Vagina (tissue), 2 donors: ENCODE measurements at regions not wholly inside any gene's neighbourhood (a gene's known extent, or its start where the extent isn't known, plus 50 kb on each side); places are given as distances from the start of the nearest gene placed in this dataset.
A peak's percentile ranks its signal among the peaks of the same experiment; 100 is the strongest.

ENCODE experiments used
- DNase-seq, 2 donors: peaks; one replicate each; pipeline ENCODE4 v3.0.0-alpha.2; 2017; ENCODE audit errors: extremely low spot score in 2 of 2
- H3K27ac ChIP-seq: fragments of 200-600 bp; sonication (generic); one replicate; pipeline ENCODE4 v1.5.1; 2019
- H3K27me3 ChIP-seq: fragments of 200-600 bp; sonication (generic); one replicate; pipeline ENCODE4 v1.5.1; 2019
- H3K36me3 ChIP-seq, 2 donors: fragments of 200-600 bp; sonication (generic); one replicate each; pipeline ENCODE4 v1.5.1; 2017 to 2019
- H3K4me1 ChIP-seq: fragments of 200-600 bp; sonication (generic); one replicate; pipeline ENCODE4 v1.5.1; 2019
- H3K4me3 ChIP-seq, 2 donors: fragments of 200-600 bp; sonication (generic); 1 replicate in 1 of 2; 2 replicates in 1 of 2; pipeline ENCODE4 v1.5.1; 2016 to 2019
- H3K9me3 ChIP-seq: fragments of 200-600 bp; sonication (generic); one replicate; pipeline ENCODE4 v1.5.1; 2019
- CTCF ChIP-seq, 3 experiments: fragments of 450-650 bp in 2 of 3; fragments of 200-600 bp in 1 of 3; sonication (generic) in 1 of 3; IDR thresholded peaks; one replicate each; pipeline ENCODE4 v1.5.1; 2017 to 2019; ENCODE audit warnings: antibody characterized with exemption in 3 of 3, mild to moderate bottlenecking in 2 of 3, moderate library complexity in 2 of 3
- POLR2A ChIP-seq, 2 donors: fragments of 450-650 bp; IDR thresholded peaks; one replicate each; pipeline ENCODE4 v1.6.1; 2017; ENCODE audit warnings: antibody characterized with exemption in 2 of 2, mild to moderate bottlenecking in 2 of 2, moderate library complexity in 2 of 2
- POLR2AphosphoS5 ChIP-seq, 2 donors: sonication (generic); formaldehyde crosslinking; IDR thresholded peaks; one replicate each; pipeline ENCODE4 v1.9.0; 2017; ENCODE audit warnings: antibody characterized with exemption in 2 of 2, mild to moderate bottlenecking in 2 of 2, low read depth in 1 of 2; ENCODE audit not compliant: insufficient read depth in 1 of 2
- intact Hi-C: fragments of 100-400 bp; cut with DNase I; formaldehyde crosslinking; loops from one replicate; pipeline ENCODE4 v1.15.1; 2023

- H3K9me3 ChIP-seq = no peaks in the 10 kb centered on the region
- H3K36me3 ChIP-seq = no peaks in the 10 kb centered on the region
- intact Hi-C loops = no loop called here
- no peaks in the 10 kb centered on the region for H3K27me3 ChIP-seq
- no peak for DNase-seq
- no peak overlapping the region for H3K27ac ChIP-seq
- no peaks in the 10 kb centered on the region for H3K4me1 ChIP-seq
- no peak overlapping the region for H3K4me3 ChIP-seq
- no peak for TF ChIP-seq POLR2A (IDR thresholded peaks at IDR 0.05)
- no peak for TF ChIP-seq POLR2AphosphoS5 (IDR thresholded peaks at IDR 0.05; ENCODE audit: insufficient read depth in 1 of 2, low read depth in 1 of 2)
- TF ChIP-seq CTCF (IDR thresholded peaks at IDR 0.05) = no peak
Measured at GRCh38 chr2:37552339-37552738, 119.1 kb downstream of the CDC42EP3 start.

GRCh38 chr2:37553411-37554154 is 117.9 kb downstream of the CDC42EP3 start:
- DNase-seq = no peak
- no peaks in the 10 kb centered on the region for H3K27me3 ChIP-seq
- H3K4me1 ChIP-seq = no peaks in the 10 kb centered on the region
- no peak overlapping the region for H3K27ac ChIP-seq
- TF ChIP-seq POLR2AphosphoS5 (IDR thresholded peaks at IDR 0.05; ENCODE audit: insufficient read depth in 1 of 2, low read depth in 1 of 2) = no peak
- no peak for TF ChIP-seq POLR2A (IDR thresholded peaks at IDR 0.05)
- TF ChIP-seq CTCF (IDR thresholded peaks at IDR 0.05) = no peak
- intact Hi-C loops = no loop called here
- no peaks in the 10 kb centered on the region for H3K9me3 ChIP-seq
- no peaks in the 10 kb centered on the region for H3K36me3 ChIP-seq
- no peak overlapping the region for H3K4me3 ChIP-seq

- intact Hi-C loops = no loop called here
Measured at GRCh38 chr2:37554155-37554510, 117.3 kb downstream of the CDC42EP3 start.

GRCh38 chr2:37554687-37555086 is 116.8 kb downstream of the CDC42EP3 start:
- DNase-seq = peak in 1 of 2 donors; percentile 22
- Histone ChIP-seq H3K4me1 (no peaks in the 10 kb centered on the region), H3K27ac (no peak overlapping the region), H3K9me3 (no peaks in the 10 kb centered on the region), H3K4me3 (no peak overlapping the region), H3K27me3 (no peaks in the 10 kb centered on the region), H3K36me3 (no peaks in the 10 kb centered on the region)
- no peak for TF ChIP-seq POLR2A (IDR thresholded peaks at IDR 0.05)
- no peak for TF ChIP-seq CTCF (IDR thresholded peaks at IDR 0.05)
- TF ChIP-seq POLR2AphosphoS5 (IDR thresholded peaks at IDR 0.05; ENCODE audit: insufficient read depth in 1 of 2, low read depth in 1 of 2) = no peak
- intact Hi-C loops = no loop called here

More at GRCh38 chr2:37554155-37554510, 117.3 kb downstream of the CDC42EP3 start:
- DNase-seq = no peak
- H3K4me1 ChIP-seq = no peaks in the 10 kb centered on the region
- H3K27me3 ChIP-seq = no peaks in the 10 kb centered on the region
- TF ChIP-seq CTCF (IDR thresholded peaks at IDR 0.05) (no peak), POLR2A (IDR thresholded peaks at IDR 0.05) (no peak), POLR2AphosphoS5 (IDR thresholded peaks at IDR 0.05; ENCODE audit: insufficient read depth in 1 of 2, low read depth in 1 of 2) (no peak)
- no peak overlapping the region for H3K4me3 ChIP-seq
- no peaks in the 10 kb centered on the region for H3K9me3 ChIP-seq
- no peak overlapping the region for H3K27ac ChIP-seq
- H3K36me3 ChIP-seq = no peaks in the 10 kb centered on the region

- Histone ChIP-seq H3K4me1 (no peaks in the 10 kb centered on the region), H3K27ac (no peak overlapping the region), H3K27me3 (no peaks in the 10 kb centered on the region), H3K36me3 (no peaks in the 10 kb centered on the region), H3K9me3 (no peaks in the 10 kb centered on the region), H3K4me3 (no peak overlapping the region)
- TF ChIP-seq POLR2AphosphoS5 (IDR thresholded peaks at IDR 0.05; ENCODE audit: insufficient read depth in 1 of 2, low read depth in 1 of 2) = no peak
- no peak for TF ChIP-seq POLR2A (IDR thresholded peaks at IDR 0.05)
- TF ChIP-seq CTCF (IDR thresholded peaks at IDR 0.05) = no peak
- no peak for DNase-seq
- intact Hi-C loops = no loop called here
Measured at GRCh38 chr2:37555457-37555856, 116.0 kb downstream of the CDC42EP3 start.
